Fibroblast of lung (primary cell): ENCODE measurements at regions not wholly inside any gene's neighbourhood (a gene's known extent, or its start where the extent isn't known, plus 50 kb on each side); places are given as distances from the start of the nearest gene placed in this dataset.

Experiments used
- DNase-seq, 2 donors: peaks; one replicate each; pipeline versions ENCODE4 v3.0.0 to v3.0.0-alpha.2; 2010; ENCODE audit warnings: low read depth in 2 of 2
- H2AFZ ChIP-seq: 2 replicates; pipeline ENCODE4 v1.5.1; 2012; ENCODE audit warnings: low read length, control low read depth, inconsistent platforms
- H3K27ac ChIP-seq: 2 replicates; pipeline ENCODE4 v1.5.1; 2011; ENCODE audit warnings: low read length, control low read depth; ENCODE audit not compliant: insufficient read depth
- H3K27me3 ChIP-seq: 2 replicates; pipeline ENCODE4 v1.5.1; 2011; ENCODE audit warnings: mild to moderate bottlenecking, low read length; ENCODE audit not compliant: control insufficient read depth, insufficient read depth
- H3K36me3 ChIP-seq: 2 replicates; pipeline ENCODE4 v1.5.1; 2011; ENCODE audit warnings: low read length; ENCODE audit not compliant: control insufficient read depth, insufficient read depth
- H3K4me1 ChIP-seq: 2 replicates; pipeline ENCODE4 v1.5.1; 2011; ENCODE audit warnings: low read length; ENCODE audit not compliant: control insufficient read depth, insufficient read depth; ENCODE audit errors: extremely low read depth
- H3K4me2 ChIP-seq: 2 replicates; pipeline ENCODE4 v1.5.1; 2011; ENCODE audit warnings: low read length, control low read depth; ENCODE audit not compliant: insufficient read depth; ENCODE audit errors: extremely low read depth
- H3K4me3 ChIP-seq, 4 experiments: fragments of 200-600 bp in 1 of 4; sonication (generic) in 1 of 4; replicated peaks in 1 of 4; 2 replicates each; pipeline ENCODE4 v1.5.1; 2011 to 2016; ENCODE audit warnings: low read length in 4 of 4, low read depth in 3 of 4, mild to moderate bottlenecking in 3 of 4, control low read depth in 2 of 4, inconsistent platforms in 1 of 4, mixed read lengths in 1 of 4; ENCODE audit not compliant: insufficient read depth in 1 of 4; ENCODE audit errors: control extremely low read depth in 1 of 4
- H3K79me2 ChIP-seq: 2 replicates; pipeline ENCODE4 v1.5.1; 2012; ENCODE audit warnings: mild to moderate bottlenecking, low read length, inconsistent platforms; ENCODE audit not compliant: control insufficient read depth, insufficient read depth
- H3K9ac ChIP-seq: 2 replicates; pipeline ENCODE4 v1.5.1; 2011; ENCODE audit warnings: mild to moderate bottlenecking, low read length, control low read depth; ENCODE audit not compliant: insufficient read depth
- H3K9me3 ChIP-seq: 2 replicates; pipeline ENCODE4 v1.5.1; 2012; ENCODE audit warnings: low read depth, low read length; ENCODE audit not compliant: control insufficient read depth, insufficient read depth
- H4K20me1 ChIP-seq: 2 replicates; pipeline ENCODE4 v1.5.1; 2011; ENCODE audit warnings: low read length; ENCODE audit not compliant: control insufficient read depth, insufficient read depth; ENCODE audit errors: extremely low read depth
- CTCF ChIP-seq, 2 donors: IDR thresholded peaks in 1 of 2; conservative IDR thresholded peaks in 1 of 2; 1 replicate in 1 of 2; 2 replicates in 1 of 2; pipeline ENCODE4 v1.5.1; 2011 to 2012; ENCODE audit warnings: low read length in 2 of 2, control low read depth in 1 of 2, inconsistent platforms in 1 of 2, low read depth in 1 of 2, mild to moderate bottlenecking in 1 of 2
- EZH2 ChIP-seq: IDR thresholded peaks from 2 replicates; pipeline ENCODE4 v1.5.1; 2012; ENCODE audit warnings: low read length, control low read depth, mild to moderate bottlenecking; ENCODE audit errors: missing control alignments

GRCh38 chr11:92125321-92125720 is 99.3 kb upstream of the FAT3 start:
- Histone ChIP-seq H3K79me2 (no peaks in the 10 kb centered on the region), H3K4me3 (no peak overlapping the region), H3K9me3 (no peaks in the 10 kb centered on the region), H3K9ac (no peak overlapping the region), H3K4me2 (no peak overlapping the region), H3K27me3 (no peaks in the 10 kb centered on the region), H3K4me1 (peaks cover 3% of the 10 kb centered on the region), H2AFZ (no peak overlapping the region), H3K36me3 (no peaks in the 10 kb centered on the region), H4K20me1 (no peaks in the 10 kb centered on the region), H3K27ac (no peak overlapping the region)
- TF ChIP-seq EZH2 (no peak), CTCF (conservative IDR thresholded peaks at IDR 0.05 in 1 of 2, IDR thresholded peaks at IDR 0.05 in 1 of 2; ENCODE audit: low read depth in 1 of 2, low read length in 2 of 2) (no peak)
- peak in 1 of 2 donors; percentile 53 for DNase-seq

- Histone ChIP-seq H4K20me1 (no peaks in the 10 kb centered on the region), H3K36me3 (no peaks in the 10 kb centered on the region), H3K4me1 (no peaks in the 10 kb centered on the region), H3K27ac (no peak overlapping the region), H3K9ac (no peak overlapping the region), H3K4me3 (no peak overlapping the region), H2AFZ (no peak overlapping the region), H3K79me2 (no peaks in the 10 kb centered on the region), H3K4me2 (no peak overlapping the region), H3K27me3 (no peaks in the 10 kb centered on the region), H3K9me3 (no peaks in the 10 kb centered on the region)
- peak in 1 of 2 donors; percentile 94 for DNase-seq
- TF ChIP-seq CTCF (conservative IDR thresholded peaks at IDR 0.05 in 1 of 2, IDR thresholded peaks at IDR 0.05 in 1 of 2; ENCODE audit: low read depth in 1 of 2, low read length in 2 of 2) = no peak
- no peak for TF ChIP-seq EZH2
Measured at GRCh38 chr11:92123540-92123939, 101.1 kb upstream of the FAT3 start.

GRCh38 chr11:92122561-92122960 is 102.1 kb upstream of the FAT3 start:
- Histone ChIP-seq H3K79me2 (no peaks in the 10 kb centered on the region), H2AFZ (no peak overlapping the region), H4K20me1 (no peaks in the 10 kb centered on the region), H3K4me3 (no peak overlapping the region), H3K36me3 (no peaks in the 10 kb centered on the region), H3K9me3 (no peaks in the 10 kb centered on the region), H3K4me1 (no peaks in the 10 kb centered on the region), H3K4me2 (no peak overlapping the region), H3K27ac (no peak overlapping the region), H3K27me3 (no peaks in the 10 kb centered on the region), H3K9ac (no peak overlapping the region)
- TF ChIP-seq EZH2 (no peak), CTCF (conservative IDR thresholded peaks at IDR 0.05 in 1 of 2, IDR thresholded peaks at IDR 0.05 in 1 of 2; ENCODE audit: low read depth in 1 of 2, low read length in 2 of 2) (no peak)
- peak in 1 of 2 donors; percentile 63 for DNase-seq
